Heart left ventricle (tissue), 13 donors: ENCODE measurements at regions not wholly inside any gene's neighbourhood (a gene's known extent, or its start where the extent isn't known, plus 50 kb on each side); places are given as distances from the start of the nearest gene placed in this dataset.
A peak's percentile ranks its signal among the peaks of the same experiment; 100 is the strongest.

Source experiments
- POLR2A ChIP-seq, 2 donors: fragments of 450-650 bp; IDR thresholded peaks; one replicate each; pipeline ENCODE4 v1.6.1; 2017; ENCODE audit warnings: antibody characterized with exemption in 2 of 2, mild to moderate bottlenecking in 2 of 2, moderate library complexity in 2 of 2
- TF ChIP-seq, protein P1 (sequence below), 12 donors: fragments of 200-600 bp; sonication (generic) in 4 of 12; IDR thresholded peaks; one replicate each; pipeline versions ENCODE4 v1.5.0 to v1.8.0; 2018 to 2022; ENCODE audit warnings: antibody characterized with exemption in 12 of 12, mild to moderate bottlenecking in 5 of 12
- donor health status: ischemic (EF 13 %, LVEDD 7.1; RV severe dilation, severe dysfunction).
- donor health status: DM: no; HTN: yes; CAD: no.
- donor health status: DM: no; HTN: no; CAD: no.
- donor health status: ischemic (EF 25% LVEDD 6.9; RV normal size, moderate dysfunction).
- donor health status: ischemic (EF 25% LVEDD 5.7; RV mildly dilated, moderate dysfunction).
- donor health status: ischemic (EF 35%, LVEDD 5.7; RV mildly dilated, moderate dysfunction).
- donor health status: nonischemic (EF 11% LVEDD 7.7; RV severe dilation, severe dysfunction).
- donor health status: DM: yes; HTN: yes; CAD: no.
- donor health status: PGD.
- donor health status: ischemic (EF 29% LVEDD 5.4; RV normal size, mild dysfunction).
- donor health status: nonischemic (EF 23%, LVEDD 6.1; RV moderate dilation, normal function).

DNA sequence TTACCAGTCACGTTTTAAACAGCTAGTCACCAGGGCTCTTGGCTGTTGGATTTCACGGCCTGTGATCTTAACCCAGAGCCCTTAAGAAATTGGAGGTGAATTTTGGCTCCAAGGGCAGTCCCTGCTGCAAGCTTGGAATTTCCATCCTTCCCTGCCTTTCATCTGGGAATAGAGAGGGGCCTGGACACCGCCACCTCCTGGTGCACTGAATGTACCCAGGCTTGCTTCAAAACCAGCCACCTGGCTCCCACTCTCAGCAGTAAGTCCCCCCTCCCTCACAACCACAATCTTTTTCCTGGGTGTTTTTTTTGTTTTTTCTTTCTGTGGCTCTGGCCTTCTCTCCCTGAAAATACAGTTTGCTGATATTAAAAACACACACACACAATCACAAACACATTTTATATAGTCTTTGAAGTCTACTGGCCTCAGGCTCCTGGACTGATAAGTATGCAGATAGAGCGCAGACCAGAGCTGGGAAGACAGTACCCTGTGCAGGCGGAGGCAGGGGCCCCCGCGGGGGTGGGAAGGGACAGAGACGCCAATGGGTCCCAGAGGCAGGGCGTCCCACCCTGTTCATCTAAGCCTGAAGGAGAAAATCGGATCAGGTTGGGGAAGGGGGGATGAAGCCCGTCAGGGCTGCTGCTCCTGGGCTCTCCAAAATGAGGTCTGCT lies 65.8 kb upstream of the IGSF21 start:
- TF ChIP-seq POLR2A (IDR thresholded peaks at IDR 0.05) = no peak
- TF ChIP-seq, protein P1, sequence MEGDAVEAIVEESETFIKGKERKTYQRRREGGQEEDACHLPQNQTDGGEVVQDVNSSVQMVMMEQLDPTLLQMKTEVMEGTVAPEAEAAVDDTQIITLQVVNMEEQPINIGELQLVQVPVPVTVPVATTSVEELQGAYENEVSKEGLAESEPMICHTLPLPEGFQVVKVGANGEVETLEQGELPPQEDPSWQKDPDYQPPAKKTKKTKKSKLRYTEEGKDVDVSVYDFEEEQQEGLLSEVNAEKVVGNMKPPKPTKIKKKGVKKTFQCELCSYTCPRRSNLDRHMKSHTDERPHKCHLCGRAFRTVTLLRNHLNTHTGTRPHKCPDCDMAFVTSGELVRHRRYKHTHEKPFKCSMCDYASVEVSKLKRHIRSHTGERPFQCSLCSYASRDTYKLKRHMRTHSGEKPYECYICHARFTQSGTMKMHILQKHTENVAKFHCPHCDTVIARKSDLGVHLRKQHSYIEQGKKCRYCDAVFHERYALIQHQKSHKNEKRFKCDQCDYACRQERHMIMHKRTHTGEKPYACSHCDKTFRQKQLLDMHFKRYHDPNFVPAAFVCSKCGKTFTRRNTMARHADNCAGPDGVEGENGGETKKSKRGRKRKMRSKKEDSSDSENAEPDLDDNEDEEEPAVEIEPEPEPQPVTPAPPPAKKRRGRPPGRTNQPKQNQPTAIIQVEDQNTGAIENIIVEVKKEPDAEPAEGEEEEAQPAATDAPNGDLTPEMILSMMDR (IDR thresholded peaks at IDR 0.05) = peak in 5 of 12 donors; percentile 9 to 33 (median 15)
